Activated gamma-delta T cell treated with Interleukin-2 at 50 U/mL for 16 hours (primary cell): ENCODE measurements at regions not wholly inside any gene's neighbourhood (a gene's known extent, or its start where the extent isn't known, plus 50 kb on each side); places are given as distances from the start of the nearest gene placed in this dataset.
"Not testable (repeated sequence)": the region's sequence is repeated elsewhere in the genome, so short reads cannot be mapped to it uniquely, and the experiment has no call there.

Experiments
- DNase-seq: peaks from one replicate; pipeline ENCODE4 v3.0.0-alpha.2; 2020

GRCh38 chr22:49476800-49477400, 350.8 kb downstream of the BRD1 start:
- DNase-seq: no peak

DNA sequence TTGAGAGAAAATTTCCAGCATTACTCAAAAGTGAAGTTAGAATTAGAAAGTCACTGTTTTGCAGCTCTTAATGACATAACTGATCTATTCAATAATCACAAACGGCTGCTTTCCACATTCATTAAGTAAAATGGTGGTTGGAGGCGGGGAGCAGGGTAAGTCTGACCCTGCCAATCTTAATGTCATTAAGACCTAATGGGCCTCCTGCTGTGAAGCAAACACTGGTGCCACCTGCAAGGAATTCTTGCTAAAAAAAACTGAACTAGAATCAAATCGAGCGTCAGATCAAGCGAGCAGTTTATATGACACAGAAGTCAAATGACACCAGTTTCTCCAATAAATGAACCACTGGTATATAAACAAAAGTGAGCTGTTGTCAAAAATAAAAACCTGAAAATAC, 351.5 kb downstream of the BRD1 start:
- DNase-seq: no peak

- DNase-seq: no peak
Observed at GRCh38 chr22:49475253-49475652, 352.4 kb downstream of the BRD1 start.

GRCh38 chr22:49473286-49473685, 354.4 kb downstream of the BRD1 start:
- DNase-seq: no peak

GRCh38 chr22:49470741-49471503, 356.8 kb downstream of the BRD1 start:
- DNase-seq: no peak

GRCh38 chr22:49469896-49470740, 357.6 kb downstream of the BRD1 start:
- no peak for DNase-seq

- DNase-seq: no peak
Observed at GRCh38 chr22:49468487-49469198, 359.0 kb downstream of the BRD1 start.

DNA sequence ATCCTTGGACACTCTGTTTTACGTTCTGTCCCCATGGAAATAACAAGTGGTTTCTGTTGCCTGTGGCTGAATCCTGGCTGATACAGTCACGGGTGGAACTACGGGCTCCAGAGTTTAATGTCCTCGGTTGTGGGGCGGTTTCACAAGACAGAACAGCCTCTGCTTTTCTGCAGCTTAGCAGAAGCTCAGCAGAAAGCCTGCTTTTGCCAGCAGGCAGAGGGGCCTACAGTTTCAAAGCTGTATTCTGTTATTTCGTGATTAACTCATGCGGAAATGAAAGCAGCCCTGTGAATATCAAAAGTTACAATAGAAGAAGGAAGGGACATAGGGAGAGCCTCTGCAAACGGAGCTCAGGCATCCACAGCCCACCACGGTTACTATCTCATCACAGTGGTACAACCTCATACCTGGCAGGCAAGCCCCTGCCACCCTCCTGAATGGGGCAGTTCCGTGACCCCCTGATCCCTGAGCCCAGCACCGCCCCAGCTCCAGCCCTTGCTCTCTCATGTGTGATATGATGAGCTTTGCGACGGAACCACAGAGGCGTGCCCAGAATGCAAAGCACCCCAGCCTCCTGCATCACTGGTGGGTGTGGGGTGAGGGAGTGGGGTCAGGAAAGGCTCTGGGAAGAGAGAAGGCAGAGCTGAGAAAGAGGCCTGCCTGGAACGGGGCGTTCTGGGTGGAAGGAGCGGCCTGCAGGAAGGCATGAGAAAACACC, 360.6 kb downstream of the BRD1 start:
- DNase-seq: no peak

GRCh38 chr22:49464037-49464436, 363.6 kb downstream of the BRD1 start:
- no peak for DNase-seq

- DNase-seq: peak; percentile 10
Observed at GRCh38 chr22:49462795-49463194, 364.9 kb downstream of the BRD1 start.

- no peak for DNase-seq
Observed at GRCh38 chr22:49462291-49462690, 365.4 kb downstream of the BRD1 start.

DNA sequence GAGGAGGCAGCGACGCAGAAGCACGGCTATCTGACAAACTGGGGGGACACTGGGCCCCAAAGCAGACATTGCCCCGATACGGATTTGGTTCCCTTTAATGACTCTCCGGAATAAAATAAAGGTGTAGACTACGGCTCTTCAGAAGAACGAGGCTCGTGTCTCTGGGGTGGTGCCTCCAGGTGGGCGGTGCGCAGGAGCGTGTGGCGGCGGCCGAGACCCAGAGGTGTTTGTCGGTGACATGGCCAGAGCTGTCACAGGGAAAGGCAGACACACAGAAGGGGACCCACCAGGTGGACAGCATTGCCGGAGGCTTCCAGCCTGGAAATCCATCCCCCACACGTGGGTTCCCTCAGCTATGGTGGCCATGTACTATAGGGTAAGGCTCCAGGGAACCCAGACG, 366.0 kb downstream of the BRD1 start:
- DNase-seq: no peak

GRCh38 chr22:49460592-49461281, 366.9 kb downstream of the BRD1 start:
- no peak for DNase-seq

GRCh38 chr22:49460091-49460490, 367.6 kb downstream of the BRD1 start:
- no peak for DNase-seq

- no peak for DNase-seq
Observed at GRCh38 chr22:49458708-49459099, 369.0 kb downstream of the BRD1 start.

DNA sequence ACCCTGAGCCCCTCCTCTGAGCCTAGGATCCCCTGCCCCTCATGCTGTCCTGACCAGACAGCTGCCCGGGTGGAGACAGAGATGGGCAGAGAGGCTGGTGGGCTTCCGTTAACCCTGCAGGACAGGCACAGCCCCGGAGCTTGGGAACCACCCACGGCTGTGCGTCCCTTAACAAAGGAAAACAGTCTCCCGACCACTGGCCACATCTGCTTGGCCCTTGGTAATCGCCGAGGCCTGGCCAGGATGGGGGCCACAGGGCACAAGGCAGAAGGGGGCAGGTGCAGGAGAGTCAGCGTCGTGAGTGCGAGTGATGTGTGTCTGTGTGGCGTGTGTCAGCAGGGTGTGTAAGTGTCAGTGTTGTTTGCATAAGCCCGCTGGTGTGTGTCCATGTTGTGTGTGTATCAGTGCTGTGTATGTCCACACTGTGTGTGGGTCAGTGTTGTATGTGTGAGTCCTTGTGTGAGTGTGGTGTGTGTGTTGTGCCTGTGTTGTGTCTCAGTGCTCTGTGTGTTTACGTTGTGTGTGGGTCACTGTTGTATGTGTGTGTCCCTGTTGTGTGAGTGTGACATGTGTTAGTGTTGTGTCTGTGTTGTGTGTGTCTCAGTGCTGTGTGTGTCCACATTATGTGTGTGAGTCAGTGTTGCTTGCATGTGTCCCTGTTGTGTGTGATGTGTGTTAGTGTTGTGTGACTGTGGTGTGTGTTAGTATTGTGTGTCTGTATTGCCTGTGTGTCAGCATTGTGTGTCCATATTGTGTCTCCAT, 369.5 kb downstream of the BRD1 start:
- no peak for DNase-seq

- DNase-seq: no peak
Observed at GRCh38 chr22:49457146-49457545, 370.5 kb downstream of the BRD1 start.

- DNase-seq: no peak
Observed at GRCh38 chr22:49455595-49455994, 372.1 kb downstream of the BRD1 start.

GRCh38 chr22:49454726-49455125, 372.9 kb downstream of the BRD1 start:
- DNase-seq: no peak

DNA sequence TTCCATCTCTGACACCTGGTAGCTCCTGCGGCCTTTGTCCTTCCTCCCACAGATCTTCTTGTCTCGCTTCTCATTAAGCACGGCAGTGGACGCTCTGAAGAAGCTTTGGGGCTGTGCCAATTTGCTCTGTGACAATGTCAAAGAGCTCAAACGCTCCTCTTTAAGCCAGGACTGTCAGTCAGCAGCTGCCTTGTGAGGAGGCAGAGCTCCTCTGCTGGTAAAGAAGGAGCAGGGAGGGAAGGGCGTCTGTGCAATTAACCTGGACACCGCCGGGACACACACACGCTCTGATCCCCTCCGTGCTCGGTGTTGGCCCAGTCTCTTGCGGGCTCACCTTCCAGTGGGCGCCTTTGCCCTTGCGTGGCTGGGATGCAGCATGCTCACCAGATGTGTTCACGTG, 373.9 kb downstream of the BRD1 start:
- no peak for DNase-seq

DNA sequence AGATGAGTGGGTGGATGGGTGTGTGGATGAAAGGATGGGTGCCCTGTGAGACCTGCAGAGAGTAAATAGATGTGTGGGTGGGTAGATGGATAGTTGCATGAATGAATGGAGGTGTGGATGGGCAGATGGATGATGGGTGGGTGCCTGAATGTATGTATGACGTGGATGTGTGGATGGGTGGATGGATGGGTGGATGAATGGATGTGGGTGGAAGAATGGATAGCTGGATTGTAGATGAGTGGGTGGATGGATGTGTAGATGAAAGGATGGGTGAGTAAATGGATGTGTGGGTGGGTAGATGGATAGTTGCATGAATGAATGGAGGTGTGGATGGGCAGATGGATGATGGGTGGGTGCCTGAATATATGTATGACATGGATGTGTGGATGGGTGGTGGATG, 374.7 kb downstream of the BRD1 start:
- DNase-seq: not testable (repeated sequence)
